ENCODE measurements at regions not wholly inside any gene's neighbourhood (a gene's known extent, or its start where the extent isn't known, plus 50 kb on each side); places are given as distances from the start of the nearest gene placed in this dataset.

DNA sequence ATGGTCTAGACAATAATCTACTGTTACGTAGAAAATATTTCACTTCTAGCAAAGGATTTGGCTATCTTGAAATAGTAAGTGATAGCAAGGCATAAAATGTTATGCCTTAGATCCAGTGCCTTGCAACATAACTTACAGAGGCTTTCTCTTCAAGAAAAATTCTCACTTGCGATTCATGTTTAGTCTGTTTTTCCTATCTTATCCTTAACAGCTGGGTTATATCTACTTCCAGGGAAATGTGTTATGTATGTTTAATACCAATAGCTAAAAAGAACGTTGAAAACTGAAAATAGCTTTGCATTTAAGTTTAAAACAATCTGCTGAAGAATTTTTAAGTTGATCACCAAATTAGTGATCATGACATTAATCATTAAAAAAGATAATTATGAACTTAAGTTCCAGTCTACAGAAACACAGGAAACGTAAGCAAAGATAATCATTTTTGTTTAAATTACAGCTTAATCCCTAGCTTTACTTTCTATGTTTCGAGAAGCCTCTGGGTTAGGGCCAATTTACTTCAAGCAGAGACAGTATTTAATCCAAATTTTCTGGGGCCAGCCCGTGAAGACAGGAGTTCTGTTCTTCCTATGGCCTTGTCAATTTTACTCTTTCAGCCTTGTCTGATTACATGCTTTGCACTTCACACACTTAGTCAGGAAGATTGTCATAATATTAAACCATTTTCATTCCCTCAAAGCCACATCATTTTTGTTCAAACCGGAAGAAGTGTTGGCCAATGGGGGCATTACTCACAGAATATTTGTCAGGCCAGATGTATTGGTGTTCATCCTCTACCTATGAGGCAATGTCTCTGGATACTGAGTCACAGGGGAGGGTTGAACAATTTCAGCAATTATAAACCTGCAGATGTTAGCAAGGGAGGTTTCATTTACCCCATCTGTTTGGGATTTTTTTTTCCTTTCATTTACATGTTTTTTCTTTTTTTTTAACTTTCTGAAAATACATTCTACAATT, 1132.9 kb upstream of the ZEB2 start:
- TF ChIP-seq, protein P1, sequence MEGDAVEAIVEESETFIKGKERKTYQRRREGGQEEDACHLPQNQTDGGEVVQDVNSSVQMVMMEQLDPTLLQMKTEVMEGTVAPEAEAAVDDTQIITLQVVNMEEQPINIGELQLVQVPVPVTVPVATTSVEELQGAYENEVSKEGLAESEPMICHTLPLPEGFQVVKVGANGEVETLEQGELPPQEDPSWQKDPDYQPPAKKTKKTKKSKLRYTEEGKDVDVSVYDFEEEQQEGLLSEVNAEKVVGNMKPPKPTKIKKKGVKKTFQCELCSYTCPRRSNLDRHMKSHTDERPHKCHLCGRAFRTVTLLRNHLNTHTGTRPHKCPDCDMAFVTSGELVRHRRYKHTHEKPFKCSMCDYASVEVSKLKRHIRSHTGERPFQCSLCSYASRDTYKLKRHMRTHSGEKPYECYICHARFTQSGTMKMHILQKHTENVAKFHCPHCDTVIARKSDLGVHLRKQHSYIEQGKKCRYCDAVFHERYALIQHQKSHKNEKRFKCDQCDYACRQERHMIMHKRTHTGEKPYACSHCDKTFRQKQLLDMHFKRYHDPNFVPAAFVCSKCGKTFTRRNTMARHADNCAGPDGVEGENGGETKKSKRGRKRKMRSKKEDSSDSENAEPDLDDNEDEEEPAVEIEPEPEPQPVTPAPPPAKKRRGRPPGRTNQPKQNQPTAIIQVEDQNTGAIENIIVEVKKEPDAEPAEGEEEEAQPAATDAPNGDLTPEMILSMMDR (IDR thresholded peaks at IDR 0.05): no peak
- TF ChIP-seq POLR2A (IDR thresholded peaks at IDR 0.05) (no peak), EP300 (IDR thresholded peaks at IDR 0.05) (no peak)
